ENCODE measurements at regions not wholly inside any gene's neighbourhood (a gene's known extent, or its start where the extent isn't known, plus 50 kb on each side); places are given as distances from the start of the nearest gene placed in this dataset.

- H3K36me3 Mint-ChIP-seq = no peaks in the 10 kb centered on the region
- no peaks in the 10 kb centered on the region for H3K9me3 Mint-ChIP-seq
- no peak overlapping the region for H3K27ac Mint-ChIP-seq
- H3K4me1 Mint-ChIP-seq = no peaks in the 10 kb centered on the region
- no peak for ATAC-seq
- no peak for DNase-seq (ENCODE audit: low spot score in 2 of 2)
- H3K4me3 Mint-ChIP-seq = no peak overlapping the region
Measured at GRCh38 chr3:106789276-106789675, 588.0 kb upstream of the CCDC54 start.

- DNase-seq (ENCODE audit: low spot score in 2 of 2) (no peak), ATAC-seq (no peak)
- Mint-ChIP-seq H3K9me3 (peaks cover 2% of the 10 kb centered on the region), H3K27ac (no peak overlapping the region), H3K4me1 (no peaks in the 10 kb centered on the region), H3K4me3 (no peak overlapping the region), H3K36me3 (no peaks in the 10 kb centered on the region)
Measured at GRCh38 chr3:106792716-106793115, 584.5 kb upstream of the CCDC54 start.

- DNase-seq (ENCODE audit: low spot score in 2 of 2) = no peak
- no peaks in the 10 kb centered on the region for H3K36me3 Mint-ChIP-seq
- H3K4me1 Mint-ChIP-seq = no peaks in the 10 kb centered on the region
- peaks cover 2% of the 10 kb centered on the region for H3K9me3 Mint-ChIP-seq
- ATAC-seq = no peak
- no peak overlapping the region for H3K4me3 Mint-ChIP-seq
- H3K27ac Mint-ChIP-seq = no peak overlapping the region
Measured at GRCh38 chr3:106794442-106794841, 582.8 kb upstream of the CCDC54 start.

GRCh38 chr3:106795553-106795952 is 581.7 kb upstream of the CCDC54 start:
- Mint-ChIP-seq H3K36me3 (no peaks in the 10 kb centered on the region), H3K27ac (no peak overlapping the region), H3K9me3 (peaks cover 2% of the 10 kb centered on the region), H3K4me3 (no peak overlapping the region), H3K4me1 (no peaks in the 10 kb centered on the region)
- DNase-seq (ENCODE audit: low spot score in 2 of 2) = no peak
- ATAC-seq = no peak

GRCh38 chr3:106797461-106797860 is 579.8 kb upstream of the CCDC54 start:
- peaks cover 2% of the 10 kb centered on the region for H3K9me3 Mint-ChIP-seq
- H3K4me1 Mint-ChIP-seq = no peaks in the 10 kb centered on the region
- no peak for ATAC-seq
- H3K4me3 Mint-ChIP-seq = no peak overlapping the region
- H3K27ac Mint-ChIP-seq = no peak overlapping the region
- no peaks in the 10 kb centered on the region for H3K36me3 Mint-ChIP-seq
- DNase-seq (ENCODE audit: low spot score in 2 of 2) = no peak

GRCh38 chr3:106805625-106806024 is 571.6 kb upstream of the CCDC54 start:
- ATAC-seq = no peak
- Mint-ChIP-seq H3K36me3 (no peaks in the 10 kb centered on the region), H3K4me1 (no peaks in the 10 kb centered on the region), H3K27ac (no peak overlapping the region), H3K9me3 (no peaks in the 10 kb centered on the region), H3K4me3 (no peak overlapping the region)
- DNase-seq (ENCODE audit: low spot score in 2 of 2) = no peak

GRCh38 chr3:106806964-106807363 is 570.3 kb upstream of the CCDC54 start:
- Mint-ChIP-seq H3K4me1 (no peaks in the 10 kb centered on the region), H3K27ac (no peak overlapping the region)

GRCh38 chr3:106809041-106809440 is 568.2 kb upstream of the CCDC54 start:
- ATAC-seq (no peak), DNase-seq (ENCODE audit: low spot score in 2 of 2) (no peak)
- no peaks in the 10 kb centered on the region for H3K9me3 Mint-ChIP-seq
- H3K4me3 Mint-ChIP-seq = no peak overlapping the region
- H3K36me3 Mint-ChIP-seq = no peaks in the 10 kb centered on the region
- H3K27ac Mint-ChIP-seq = no peak overlapping the region
- H3K4me1 Mint-ChIP-seq = no peaks in the 10 kb centered on the region

More at GRCh38 chr3:106806964-106807363, 570.3 kb upstream of the CCDC54 start:
- no peak for ATAC-seq
- Mint-ChIP-seq H3K36me3 (no peaks in the 10 kb centered on the region), H3K4me3 (no peak overlapping the region), H3K9me3 (no peaks in the 10 kb centered on the region)
- DNase-seq (ENCODE audit: low spot score in 2 of 2) = no peak

- H3K4me3 Mint-ChIP-seq = no peak overlapping the region
- ATAC-seq = no peak
Measured at GRCh38 chr3:106809623-106810299, 567.5 kb upstream of the CCDC54 start.

GRCh38 chr3:106810300-106810875 is 566.9 kb upstream of the CCDC54 start:
- Mint-ChIP-seq H3K9me3 (no peaks in the 10 kb centered on the region), H3K36me3 (no peaks in the 10 kb centered on the region), H3K4me1 (no peaks in the 10 kb centered on the region), H3K27ac (no peak overlapping the region), H3K4me3 (no peak overlapping the region)
- ATAC-seq = no peak
- no peak for DNase-seq (ENCODE audit: low spot score in 2 of 2)

More at GRCh38 chr3:106809623-106810299, 567.5 kb upstream of the CCDC54 start:
- H3K4me1 Mint-ChIP-seq = no peaks in the 10 kb centered on the region
- no peaks in the 10 kb centered on the region for H3K9me3 Mint-ChIP-seq
- H3K27ac Mint-ChIP-seq = no peak overlapping the region
- H3K36me3 Mint-ChIP-seq = no peaks in the 10 kb centered on the region
- no peak for DNase-seq (ENCODE audit: low spot score in 2 of 2)

GRCh38 chr3:106811376-106811775 is 565.9 kb upstream of the CCDC54 start:
- DNase-seq (ENCODE audit: low spot score in 2 of 2) (no peak), ATAC-seq (no peak)
- H3K4me1 Mint-ChIP-seq = no peaks in the 10 kb centered on the region
- no peak overlapping the region for H3K27ac Mint-ChIP-seq
- no peaks in the 10 kb centered on the region for H3K36me3 Mint-ChIP-seq
- H3K4me3 Mint-ChIP-seq = no peak overlapping the region
- no peaks in the 10 kb centered on the region for H3K9me3 Mint-ChIP-seq

GRCh38 chr3:106813742-106814141 is 563.5 kb upstream of the CCDC54 start:
- Mint-ChIP-seq H3K9me3 (no peaks in the 10 kb centered on the region), H3K4me3 (no peak overlapping the region), H3K4me1 (no peaks in the 10 kb centered on the region), H3K36me3 (no peaks in the 10 kb centered on the region), H3K27ac (no peak overlapping the region)
- ATAC-seq (no peak), DNase-seq (ENCODE audit: low spot score in 2 of 2) (no peak)

- no peaks in the 10 kb centered on the region for H3K4me1 Mint-ChIP-seq
- H3K36me3 Mint-ChIP-seq = no peaks in the 10 kb centered on the region
- ATAC-seq (no peak), DNase-seq (ENCODE audit: low spot score in 2 of 2) (no peak)
- H3K9me3 Mint-ChIP-seq = no peaks in the 10 kb centered on the region
- H3K4me3 Mint-ChIP-seq = no peak overlapping the region
- no peak overlapping the region for H3K27ac Mint-ChIP-seq
Measured at GRCh38 chr3:106814231-106814630, 563.0 kb upstream of the CCDC54 start.

- no peak overlapping the region for H3K27ac Mint-ChIP-seq
- ATAC-seq (no peak), DNase-seq (ENCODE audit: low spot score in 2 of 2) (no peak)
- H3K9me3 Mint-ChIP-seq = no peaks in the 10 kb centered on the region
- H3K4me3 Mint-ChIP-seq = no peak overlapping the region
- no peaks in the 10 kb centered on the region for H3K4me1 Mint-ChIP-seq
- H3K36me3 Mint-ChIP-seq = no peaks in the 10 kb centered on the region
Measured at GRCh38 chr3:106816838-106817237, 560.4 kb upstream of the CCDC54 start.

- no peak for DNase-seq (ENCODE audit: low spot score in 2 of 2)
- H3K27ac Mint-ChIP-seq = no peak overlapping the region
- H3K4me1 Mint-ChIP-seq = no peaks in the 10 kb centered on the region
- no peak overlapping the region for H3K4me3 Mint-ChIP-seq
- ATAC-seq = no peak
- no peaks in the 10 kb centered on the region for H3K36me3 Mint-ChIP-seq
- no peaks in the 10 kb centered on the region for H3K9me3 Mint-ChIP-seq
Measured at GRCh38 chr3:106817706-106818105, 559.5 kb upstream of the CCDC54 start.

GRCh38 chr3:106819440-106819839 is 557.8 kb upstream of the CCDC54 start:
- Mint-ChIP-seq H3K4me1 (no peaks in the 10 kb centered on the region), H3K27ac (no peak overlapping the region), H3K4me3 (no peak overlapping the region), H3K36me3 (no peaks in the 10 kb centered on the region), H3K9me3 (no peaks in the 10 kb centered on the region)
- ATAC-seq (no peak), DNase-seq (ENCODE audit: low spot score in 2 of 2) (no peak)

Data from stimulated activated effector memory CD8-positive, alpha-beta T cell treated with anti-CD3 and anti-CD28 coated beads, Interleukin-12 subunit alpha, Interleukin-12 subunit beta, amount 100 ng/mL, for 72 hours (primary cell).